SK-N-SH (cell line): ENCODE measurements at regions not wholly inside any gene's neighbourhood (a gene's known extent, or its start where the extent isn't known, plus 50 kb on each side); places are given as distances from the start of the nearest gene placed in this dataset.
A peak's percentile ranks its signal among the peaks of the same experiment; 100 is the strongest.

ENCODE experiments used
- CTCF ChIA-PET: fragments of 300-600, 350-600 bp; formaldehyde crosslinking; extraction: SDS; loops from one replicate; lab custom pipeline; 2021; lab: Yijun Ruan, JAX
- POLR2A ChIA-PET: fragments of 350-600 bp; sonication (Branson Sonifier 250); formaldehyde crosslinking; extraction: SDS; loops from one replicate; lab custom pipeline; 2020; ENCODE audit warnings: antibody characterized with exemption, inconsistent platforms; lab: Yijun Ruan, JAX
- DNase-seq: peaks from one replicate; pipeline ENCODE4 v3.0.0; 2012
- H2AFZ ChIP-seq: fragments of 200-600 bp; sonication (generic); 2 replicates; pipeline ENCODE4 v1.8.1; 2016; ENCODE audit warnings: antibody characterized with exemption, mild to moderate bottlenecking, low read depth
- H3F3A ChIP-seq: fragments of 200-600 bp; sonication (generic); replicated peaks from 2 replicates; pipeline ENCODE3; 2016; ENCODE audit warnings: antibody characterized with exemption, mild to moderate bottlenecking; ENCODE audit not compliant: insufficient read depth
- H3K27ac ChIP-seq, 2 experiments: fragments of 200-500 bp in 1 of 2; fragments of 200-600 bp in 1 of 2; sonication (Bioruptor generic) in 1 of 2; sonication (generic), shearing (Covaris generic) in 1 of 2; 2 replicates each; pipeline versions ENCODE4 v1.5.1 to v1.6.1; 2014 to 2016; ENCODE audit warnings: low read depth in 2 of 2, inconsistent platforms in 1 of 2, low read length in 1 of 2, mild to moderate bottlenecking in 1 of 2, mixed read lengths in 1 of 2
- H3K27me3 ChIP-seq: fragments of 200-600 bp; sonication (generic), shearing (Covaris generic); 2 replicates; pipeline ENCODE4 v1.6.1; 2016; ENCODE audit warnings: mixed run types; ENCODE audit not compliant: insufficient read depth
- H3K36me3 ChIP-seq, 2 experiments: fragments of 200-500 bp in 1 of 2; fragments of 200-600 bp in 1 of 2; sonication (Bioruptor generic) in 1 of 2; sonication (generic) in 1 of 2; replicated peaks in 1 of 2; 2 replicates each; pipeline versions ENCODE3 to v1.5.1; 2014 to 2016; ENCODE audit warnings: low read length in 1 of 2, mild to moderate bottlenecking in 1 of 2; ENCODE audit not compliant: insufficient read depth in 2 of 2, control insufficient read depth in 1 of 2
- H3K4me1 ChIP-seq, 2 experiments: fragments of 200-500 bp in 1 of 2; fragments of 200-600 bp in 1 of 2; sonication (Bioruptor generic) in 1 of 2; sonication (generic), shearing (Covaris generic) in 1 of 2; 2 replicates each; pipeline versions ENCODE4 v1.5.1 to v1.6.1; 2014 to 2016; ENCODE audit warnings: low read depth in 1 of 2, low read length in 1 of 2, mixed run types in 1 of 2; ENCODE audit not compliant: insufficient read depth in 2 of 2, control insufficient read depth in 1 of 2
- H3K4me2 ChIP-seq: fragments of 200-600 bp; sonication (generic), shearing (Covaris generic); 2 replicates; pipeline ENCODE4 v1.6.1; 2017; ENCODE audit warnings: mixed run types
- H3K4me3 ChIP-seq, 2 experiments: fragments of 200-500 bp in 1 of 2; fragments of 200-600 bp in 1 of 2; sonication (Bioruptor generic) in 1 of 2; sonication (generic), shearing (Covaris generic) in 1 of 2; 2 replicates each; pipeline versions ENCODE4 v1.5.1 to v1.8.1; 2014 to 2016; ENCODE audit warnings: low read depth in 2 of 2, inconsistent platforms in 1 of 2, low read length in 1 of 2, mild to moderate bottlenecking in 1 of 2, mixed read lengths in 1 of 2, moderate library complexity in 1 of 2
- H3K79me2 ChIP-seq: fragments of 200-600 bp; sonication (generic); 2 replicates; pipeline ENCODE4 v1.8.1; 2017; ENCODE audit warnings: mild to moderate bottlenecking; ENCODE audit not compliant: insufficient read depth
- H3K9ac ChIP-seq: fragments of 200-600 bp; sonication (generic); 2 replicates; pipeline ENCODE4 v1.6.1; 2017; ENCODE audit warnings: mixed run types
- H3K9me2 ChIP-seq: fragments of 200-600 bp; sonication (generic); 2 replicates; pipeline ENCODE4 v1.6.1; 2017; ENCODE audit warnings: mixed run types
- H3K9me3 ChIP-seq: fragments of 200-600 bp; sonication (generic); 2 replicates; pipeline ENCODE4 v1.6.1; 2017; ENCODE audit warnings: mixed run types, mild to moderate bottlenecking, moderate library complexity
- H4K20me1 ChIP-seq: fragments of 200-600 bp; sonication (generic); 2 replicates; pipeline ENCODE4 v1.6.1; 2017; ENCODE audit warnings: mild to moderate bottlenecking, mixed run types; ENCODE audit not compliant: insufficient read depth
- CHD2 ChIP-seq: fragments of 150-350 bp; IDR thresholded peaks from 2 replicates; pipeline ENCODE4 v1.6.1; 2018; ENCODE audit warnings: low read length; ENCODE audit not compliant: partially characterized antibody
- CTCF ChIP-seq: fragments of 200-600 bp; sonication (generic); IDR thresholded peaks from 2 replicates; pipeline ENCODE4 v1.6.1; 2017; ENCODE audit warnings: antibody characterized with exemption, mild to moderate bottlenecking, moderate library complexity
- ELF1 ChIP-seq: IDR thresholded peaks from 2 replicates; pipeline ENCODE4 v1.4.0; 2012
- EP300 ChIP-seq, 2 experiments: IDR thresholded peaks; 2 replicates each; pipeline versions ENCODE4 v1.4.0 to v1.6.1; 2012; ENCODE audit warnings: borderline replicate concordance in 1 of 2, low read depth in 1 of 2, low read length in 1 of 2
- EZH2phosphoT487 ChIP-seq: fragments of 200-600 bp; sonication (generic); IDR thresholded peaks from 2 replicates; pipeline ENCODE4 v1.6.1; 2017; ENCODE audit warnings: low read depth, mixed run types, mild to moderate bottlenecking, antibody characterized with exemption, moderate library complexity, borderline replicate concordance
- FOSL2 ChIP-seq: IDR thresholded peaks from 2 replicates; pipeline ENCODE4 v1.4.0; 2012; ENCODE audit warnings: low read depth, mild to moderate bottlenecking, moderate library complexity, borderline replicate concordance
- FOXJ3 ChIP-seq: sonication (generic); formaldehyde crosslinking; IDR thresholded peaks from 2 replicates; pipeline ENCODE4 v1.5.1; 2020; ENCODE audit warnings: mild to moderate bottlenecking, missing genetic modification reagents
- FOXM1 ChIP-seq: IDR thresholded peaks from 2 replicates; pipeline ENCODE4 v1.4.0; 2012; ENCODE audit warnings: low read depth, mild to moderate bottlenecking
- JUND ChIP-seq: IDR thresholded peaks from 2 replicates; pipeline ENCODE4 v1.4.0; 2012
- MXI1 ChIP-seq: IDR thresholded peaks from 2 replicates; pipeline ENCODE4 v1.6.1; 2012; ENCODE audit warnings: mild to moderate bottlenecking, low read depth, low read length, improper control_type of control experiment
- PBX3 ChIP-seq: IDR thresholded peaks from 2 replicates; pipeline ENCODE4; 2012
- POLR2AphosphoS5 ChIP-seq: IDR thresholded peaks from 2 replicates; pipeline ENCODE4 v1.6.1; 2012; ENCODE audit warnings: low read depth, low read length
- RFX5 ChIP-seq: IDR thresholded peaks from 2 replicates; pipeline ENCODE4 v1.6.1; 2012; ENCODE audit warnings: mild to moderate bottlenecking, improper control_type of control experiment, low read length
- RXRA ChIP-seq: IDR thresholded peaks from 2 replicates; pipeline ENCODE4 v1.4.0; 2012; ENCODE audit warnings: low read depth, mild to moderate bottlenecking, borderline replicate concordance
- SIN3A ChIP-seq: IDR thresholded peaks from 2 replicates; pipeline ENCODE4 v1.6.1; 2012; ENCODE audit warnings: low read depth, mild to moderate bottlenecking, low read length, moderate library complexity, borderline replicate concordance
- SMC3 ChIP-seq: IDR thresholded peaks from 2 replicates; pipeline ENCODE4 v1.6.1; 2012; ENCODE audit warnings: low read depth, low read length, improper control_type of control experiment
- TCF12 ChIP-seq: IDR thresholded peaks from 2 replicates; pipeline ENCODE4 v1.4.0; 2012
- TEAD4 ChIP-seq: IDR thresholded peaks from 2 replicates; pipeline ENCODE4 v1.4.0; 2012; ENCODE audit warnings: mild to moderate bottlenecking, borderline replicate concordance; ENCODE audit not compliant: insufficient read depth
- USF1 ChIP-seq: IDR thresholded peaks from 2 replicates; pipeline ENCODE4 v1.4.0; 2012; ENCODE audit warnings: low read depth, borderline replicate concordance
- YY1 ChIP-seq: IDR thresholded peaks from 2 replicates; pipeline ENCODE4 v1.4.0; 2012; ENCODE audit warnings: low read depth, mild to moderate bottlenecking
- WGBS: methylation state at CpG from one replicate; pipeline ENCODE4 v1.1.6; 2017; ENCODE audit warnings: low lambda C conversion rate; 5-methylcytosine and 5-hydroxymethylcytosine counted together
- TF ChIP-seq, protein P1 (sequence below): IDR thresholded peaks from 2 replicates; pipeline ENCODE4 v1.6.1; 2012; ENCODE audit warnings: mild to moderate bottlenecking, low read depth, low read length, moderate library complexity

DNA sequence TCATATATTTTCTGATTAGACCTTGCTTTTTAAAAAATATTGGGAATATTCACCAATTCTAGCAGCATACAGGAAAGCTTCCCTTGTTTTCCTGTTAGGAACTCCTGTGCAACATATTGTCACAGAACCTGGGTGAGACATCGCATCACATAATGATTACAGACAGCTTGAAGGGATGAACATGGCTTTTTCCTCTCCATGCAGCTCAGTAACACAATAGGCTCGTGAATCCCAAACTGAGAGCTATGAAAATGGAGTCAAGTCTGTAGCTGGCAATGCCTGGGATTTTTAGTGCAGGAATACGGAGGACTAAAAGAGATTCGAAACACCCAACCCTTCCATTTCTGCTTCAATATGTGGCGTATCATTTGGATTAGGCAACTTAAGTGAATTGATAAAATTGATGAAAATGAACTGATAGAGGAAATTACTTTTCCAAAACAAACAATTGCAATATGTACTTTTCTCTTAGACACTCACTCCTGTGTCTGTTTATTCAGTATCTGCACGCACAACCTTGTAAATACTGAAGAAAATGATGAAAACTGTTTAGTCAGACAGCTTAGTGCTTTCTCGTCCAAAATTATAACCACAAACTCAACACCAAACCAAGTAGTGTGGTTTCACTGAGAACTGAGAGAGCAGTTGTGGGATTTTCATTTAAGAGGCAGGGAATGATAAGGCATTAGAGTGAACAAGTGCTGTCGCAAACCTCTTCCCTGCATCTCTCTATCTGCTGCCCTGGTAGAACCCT, 250.4 kb downstream of the PTBP2 start:
- Histone ChIP-seq H3K4me1 (peaks cover 18 to 21% of the 10 kb centered on the region in 2 experiments), H3K4me3 (no peak overlapping the region), H3K9me3 (no peaks in the 10 kb centered on the region), H2AFZ (no peak overlapping the region), H3K36me3 (no peaks in the 10 kb centered on the region), H3K9ac (no peak overlapping the region), H4K20me1 (no peaks in the 10 kb centered on the region), H3K27me3 (no peaks in the 10 kb centered on the region), H3K9me2 (no peaks in the 10 kb centered on the region), H3F3A (no peaks in the 10 kb centered on the region), H3K79me2 (no peaks in the 10 kb centered on the region), H3K4me2 (no peak overlapping the region), H3K27ac (peak overlapping the region in 1 of 2 experiments; percentile 22; a peak in 1 of 4 replicates)
- ChIA-PET POLR2A (no interaction called here), CTCF (interaction anchor here (1.2 kb wide), 1 partner anchor 13 kb away, joined by 3 read pairs; no protein-coding TSS in a partner anchor)
- WGBS, result 91% methylated on average over 8 of the region's 8 CpGs
- no peak for TF ChIP-seq ELF1
- no peak for DNase-seq

- peaks cover 15 to 20% of the 10 kb centered on the region in 2 experiments for H3K4me1 ChIP-seq
- no peaks in the 10 kb centered on the region for H3K27me3 ChIP-seq
- no peaks in the 10 kb centered on the region for H3K36me3 ChIP-seq
- H4K20me1 ChIP-seq, result no peaks in the 10 kb centered on the region
- no peak overlapping the region for H3K9ac ChIP-seq
- no peak overlapping the region for H2AFZ ChIP-seq
- ChIA-PET POLR2A (no interaction called here), CTCF (no interaction called here)
- H3F3A ChIP-seq, result no peaks in the 10 kb centered on the region
- no peak overlapping the region for H3K4me2 ChIP-seq
- no peak overlapping the region for H3K4me3 ChIP-seq
- WGBS, result 8% methylated on average over 1 of the region's 1 CpG
- H3K27ac ChIP-seq, result peak overlapping the region in 1 of 2 experiments; percentile 26; a peak in 1 of 4 replicates
- no peaks in the 10 kb centered on the region for H3K79me2 ChIP-seq
- no peaks in the 10 kb centered on the region for H3K9me3 ChIP-seq
- no peak for DNase-seq
- H3K9me2 ChIP-seq, result no peaks in the 10 kb centered on the region
- TF ChIP-seq SIN3A (no peak), CTCF (no peak), RXRA (no peak), PBX3 (0 out of 2 replicates have a peak, but pooled peaks have one; percentile 9), YY1 (no peak), POLR2AphosphoS5 (no peak), FOXM1 (no peak), EZH2phosphoT487 (no peak), ELF1 (no peak), TEAD4 (no peak), TCF12 (0 out of 2 replicates have a peak, but pooled peaks have one; percentile 9), SMC3 (no peak), CHD2 (no peak), RFX5 (no peak), EP300 (IDR thresholded peaks at IDR 0.05; ENCODE audit: borderline replicate concordance in 1 of 2, low read depth in 1 of 2, low read length in 1 of 2) (0 out of 4 replicates have a peak, but pooled peaks of 1 of the 2 experiments have one; percentile 21), USF1 (no peak), JUND (no peak), FOSL2 (no peak), FOXJ3 (CRISPR knock-in tag) (no peak), MXI1 (no peak)
- TF ChIP-seq, protein P1, sequence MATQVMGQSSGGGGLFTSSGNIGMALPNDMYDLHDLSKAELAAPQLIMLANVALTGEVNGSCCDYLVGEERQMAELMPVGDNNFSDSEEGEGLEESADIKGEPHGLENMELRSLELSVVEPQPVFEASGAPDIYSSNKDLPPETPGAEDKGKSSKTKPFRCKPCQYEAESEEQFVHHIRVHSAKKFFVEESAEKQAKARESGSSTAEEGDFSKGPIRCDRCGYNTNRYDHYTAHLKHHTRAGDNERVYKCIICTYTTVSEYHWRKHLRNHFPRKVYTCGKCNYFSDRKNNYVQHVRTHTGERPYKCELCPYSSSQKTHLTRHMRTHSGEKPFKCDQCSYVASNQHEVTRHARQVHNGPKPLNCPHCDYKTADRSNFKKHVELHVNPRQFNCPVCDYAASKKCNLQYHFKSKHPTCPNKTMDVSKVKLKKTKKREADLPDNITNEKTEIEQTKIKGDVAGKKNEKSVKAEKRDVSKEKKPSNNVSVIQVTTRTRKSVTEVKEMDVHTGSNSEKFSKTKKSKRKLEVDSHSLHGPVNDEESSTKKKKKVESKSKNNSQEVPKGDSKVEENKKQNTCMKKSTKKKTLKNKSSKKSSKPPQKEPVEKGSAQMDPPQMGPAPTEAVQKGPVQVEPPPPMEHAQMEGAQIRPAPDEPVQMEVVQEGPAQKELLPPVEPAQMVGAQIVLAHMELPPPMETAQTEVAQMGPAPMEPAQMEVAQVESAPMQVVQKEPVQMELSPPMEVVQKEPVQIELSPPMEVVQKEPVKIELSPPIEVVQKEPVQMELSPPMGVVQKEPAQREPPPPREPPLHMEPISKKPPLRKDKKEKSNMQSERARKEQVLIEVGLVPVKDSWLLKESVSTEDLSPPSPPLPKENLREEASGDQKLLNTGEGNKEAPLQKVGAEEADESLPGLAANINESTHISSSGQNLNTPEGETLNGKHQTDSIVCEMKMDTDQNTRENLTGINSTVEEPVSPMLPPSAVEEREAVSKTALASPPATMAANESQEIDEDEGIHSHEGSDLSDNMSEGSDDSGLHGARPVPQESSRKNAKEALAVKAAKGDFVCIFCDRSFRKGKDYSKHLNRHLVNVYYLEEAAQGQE, result no peak
These were observed 252.0 kb downstream of the PTBP2 start for GRCh38 chr1:96973605-96974004.
